MM.1S (cell line): ENCODE measurements at regions not wholly inside any gene's neighbourhood (a gene's known extent, or its start where the extent isn't known, plus 50 kb on each side); places are given as distances from the start of the nearest gene placed in this dataset.

Experiments used
- CTCF ChIP-seq: fragments of 300-600 bp; sonication (generic); IDR thresholded peaks from 2 replicates; pipeline ENCODE4 v1.5.1; 2016; ENCODE audit warnings: antibody characterized with exemption, low read length, mixed read lengths
- EZH2 ChIP-seq: fragments of 300-600 bp; sonication (generic); optimal IDR thresholded peaks from 2 replicates; pipeline ENCODE3; 2017; ENCODE audit warnings: low read depth, mild to moderate bottlenecking, antibody characterized with exemption, low read length, mixed read lengths

GRCh38 chr11:82465481-82465880 lies 268.2 kb downstream of the FAM181B start:
- TF ChIP-seq CTCF (no peak), EZH2 (no peak)
